Left renal cortex interstitium (tissue), 4 donors: ENCODE measurements at regions not wholly inside any gene's neighbourhood (a gene's known extent, or its start where the extent isn't known, plus 50 kb on each side); places are given as distances from the start of the nearest gene placed in this dataset.
"Not testable (repeated sequence)": the region's sequence is repeated elsewhere in the genome, so short reads cannot be mapped to it uniquely, and the experiment has no call there.

ENCODE experiments used
- DNase-seq, 4 donors: peaks; one replicate each; pipeline ENCODE4 v3.0.0-alpha.2; 2013; ENCODE audit warnings: low read depth in 4 of 4, low spot score in 2 of 4, missing footprints in 1 of 4

GRCh38 chr2:97312426-97312825 lies 199.5 kb downstream of the ANKRD36 start:
- not testable (repeated sequence) for DNase-seq

GRCh38 chr2:97305426-97305825 lies 192.5 kb downstream of the ANKRD36 start:
- DNase-seq, result not testable (repeated sequence)

- not testable (repeated sequence) for DNase-seq
Observed at GRCh38 chr2:97302881-97303280, 189.9 kb downstream of the ANKRD36 start.

GRCh38 chr2:97301771-97302170 lies 188.8 kb downstream of the ANKRD36 start:
- DNase-seq, result not testable (repeated sequence)
